Renal pelvis (tissue), 1 donor: ENCODE measurements at regions not wholly inside any gene's neighbourhood (a gene's known extent, or its start where the extent isn't known, plus 50 kb on each side); places are given as distances from the start of the nearest gene placed in this dataset.
"Not testable (repeated sequence)": the region's sequence is repeated elsewhere in the genome, so short reads cannot be mapped to it uniquely, and the experiment has no call there.

Experiments
- DNase-seq: peaks from one replicate; pipeline ENCODE4 v3.0.0-alpha.2; 2013

- DNase-seq, result no peak
These were observed 121.3 kb upstream of the SALL4 start for GRCh38 chr20:51923633-51924032.

GRCh38 chr20:51922812-51923211 is 120.5 kb upstream of the SALL4 start:
- DNase-seq, result not testable (repeated sequence)

GRCh38 chr20:51918561-51918960 is 116.2 kb upstream of the SALL4 start:
- DNase-seq, result no peak

DNA sequence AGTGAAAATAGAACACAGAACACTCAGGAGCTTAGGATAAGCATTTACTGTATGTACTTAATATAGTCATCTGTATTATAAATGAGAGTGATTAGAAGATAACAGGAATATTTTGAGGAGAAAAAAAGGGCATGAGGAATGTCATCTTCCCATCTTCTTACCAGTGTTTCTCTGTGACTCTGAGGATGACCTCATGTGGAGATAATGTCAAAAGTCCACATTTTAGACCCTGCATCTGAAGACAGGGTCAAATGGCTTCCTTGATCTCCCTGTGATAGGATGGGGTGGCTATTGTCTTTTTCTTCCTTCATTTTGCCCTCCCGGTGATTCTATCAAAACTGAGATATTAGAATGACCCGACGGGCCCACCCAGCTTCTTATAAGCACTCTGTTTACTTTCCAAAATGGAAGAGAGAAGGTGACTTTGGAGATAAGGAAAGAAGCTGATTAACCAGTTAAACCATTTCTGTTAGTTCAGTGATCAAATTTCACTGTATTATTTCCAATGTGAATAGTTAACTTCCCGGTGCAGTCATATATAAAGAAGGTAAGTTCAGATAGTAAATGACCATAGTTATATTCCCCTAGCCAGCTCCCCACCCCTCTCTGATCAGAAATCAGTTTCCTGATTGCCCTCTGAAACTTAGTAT is 115.7 kb upstream of the SALL4 start:
- DNase-seq, result no peak

- DNase-seq, result no peak
These were observed 113.9 kb upstream of the SALL4 start for GRCh38 chr20:51916244-51916643.

DNA sequence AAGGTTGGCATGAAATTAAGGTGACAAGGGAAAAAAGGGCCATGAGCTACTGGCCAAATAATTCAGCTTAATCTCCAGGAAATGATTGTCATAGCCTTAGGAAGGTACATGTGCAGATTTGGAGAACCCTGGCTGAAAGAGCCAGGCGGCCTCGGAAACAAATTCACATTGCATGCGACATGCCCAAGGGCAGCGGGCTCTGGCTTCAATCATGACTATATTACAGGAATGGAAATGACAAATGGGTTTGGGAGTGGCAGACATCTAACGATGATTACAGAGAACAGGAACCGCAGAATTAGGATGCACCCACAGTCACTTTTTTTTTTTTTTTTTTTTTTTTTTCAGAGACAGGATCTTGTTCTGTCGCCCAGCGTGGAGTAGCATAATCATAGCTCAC is 112.4 kb upstream of the SALL4 start:
- no peak for DNase-seq

GRCh38 chr20:51910321-51911050 is 108.2 kb upstream of the SALL4 start:
- no peak for DNase-seq

DNA sequence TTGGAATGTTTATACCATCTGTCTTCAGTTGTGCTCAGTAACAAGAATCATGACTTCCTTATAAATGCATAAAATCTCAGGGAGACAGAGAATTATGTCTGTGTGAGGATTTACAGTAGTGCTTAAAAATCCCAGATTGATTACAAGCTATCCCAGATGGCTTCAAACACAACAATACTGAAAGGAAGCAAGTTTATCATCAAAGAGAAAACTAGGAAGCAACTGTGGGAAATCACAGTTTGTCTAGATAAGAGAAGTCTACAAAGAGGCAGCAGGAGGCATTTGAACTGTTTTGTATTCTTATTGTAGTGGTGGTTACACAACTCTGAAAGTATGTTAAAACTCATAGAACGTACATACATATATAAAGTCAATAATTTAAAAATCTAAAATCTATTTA is 104.4 kb upstream of the SALL4 start:
- no peak for DNase-seq

GRCh38 chr20:51906049-51906448 is 103.7 kb upstream of the SALL4 start:
- DNase-seq, result no peak

DNA sequence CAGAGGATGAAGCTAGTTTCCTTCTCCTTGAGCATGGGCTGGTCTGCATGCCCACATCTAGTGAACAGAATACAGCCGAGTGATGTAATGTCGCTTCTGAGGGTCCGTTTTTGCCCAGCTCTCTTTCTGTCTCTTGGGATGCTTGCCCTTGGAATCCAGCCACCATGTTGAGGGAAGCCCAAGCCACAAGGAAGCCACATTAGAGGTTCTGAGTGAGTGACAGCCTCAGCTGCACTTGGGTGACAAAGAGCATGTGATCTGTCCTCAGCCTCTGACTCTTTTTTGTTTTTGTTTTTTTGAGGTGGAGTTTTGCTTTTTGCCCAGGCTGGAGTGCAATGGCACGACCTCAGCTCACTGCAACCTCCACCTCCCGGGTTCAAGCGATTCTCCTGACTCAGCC is 100.6 kb upstream of the SALL4 start:
- no peak for DNase-seq

DNA sequence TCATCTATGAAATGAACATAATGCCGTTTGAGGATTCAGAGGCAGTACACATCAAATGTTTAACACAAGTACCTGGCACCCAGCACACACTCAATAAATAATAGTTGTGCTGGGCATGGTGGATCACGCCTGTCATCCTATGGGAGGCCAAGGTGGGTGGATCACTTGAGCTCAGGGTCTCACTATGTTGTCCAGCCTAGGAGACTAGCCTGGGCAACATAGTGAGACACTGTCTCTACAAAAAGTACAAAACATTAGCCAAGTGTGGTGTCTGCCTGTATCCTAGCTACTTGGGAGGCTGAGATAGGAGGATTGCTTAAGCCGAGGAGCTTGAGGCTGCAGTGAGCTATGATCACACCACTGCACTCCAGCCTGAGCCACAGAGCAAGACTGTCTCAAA is 98.1 kb upstream of the SALL4 start:
- no peak for DNase-seq

DNA sequence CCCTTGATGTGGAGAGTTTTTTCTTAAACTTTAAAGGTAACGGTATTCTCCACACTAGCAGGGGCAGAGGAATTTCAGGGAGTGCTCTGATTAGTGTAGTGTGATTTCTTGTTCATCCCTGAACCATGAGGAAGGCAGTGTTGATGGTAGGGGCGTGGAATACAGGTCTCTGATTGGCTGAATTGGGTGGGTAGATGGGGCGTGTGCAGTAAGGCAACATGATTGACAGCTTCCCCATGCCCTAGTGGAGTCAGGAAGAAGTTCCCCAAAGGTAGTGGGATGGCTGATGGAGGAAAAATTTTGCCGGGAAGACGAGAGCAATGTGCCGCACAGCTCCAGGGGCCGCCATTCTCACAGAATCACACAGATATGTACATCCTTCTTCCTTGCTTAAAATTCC is 97.4 kb upstream of the SALL4 start:
- DNase-seq, result no peak

DNA sequence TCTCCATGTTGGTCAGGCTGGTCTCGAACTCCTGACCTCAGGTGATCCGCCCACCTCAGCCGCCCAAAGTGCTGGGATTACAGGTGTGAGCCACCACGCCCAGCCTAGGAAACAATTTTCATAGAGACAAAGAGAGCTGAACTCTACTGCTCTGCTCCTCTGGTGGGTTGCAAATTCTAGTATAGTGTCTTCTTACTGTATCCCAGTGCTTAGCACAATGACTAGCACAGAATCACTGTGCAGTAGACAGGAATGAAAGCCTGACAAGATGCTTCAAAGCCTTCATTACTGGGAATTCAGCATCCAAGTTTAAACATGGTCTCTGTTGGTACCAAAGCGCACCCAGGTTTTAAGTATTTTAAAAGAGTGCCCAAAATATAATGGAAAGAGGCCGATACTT is 96.5 kb upstream of the SALL4 start:
- DNase-seq, result no peak

- no peak for DNase-seq
These were observed 92.3 kb upstream of the SALL4 start for GRCh38 chr20:51894619-51895018.

GRCh38 chr20:51894201-51894600 is 91.9 kb upstream of the SALL4 start:
- DNase-seq, result no peak

DNA sequence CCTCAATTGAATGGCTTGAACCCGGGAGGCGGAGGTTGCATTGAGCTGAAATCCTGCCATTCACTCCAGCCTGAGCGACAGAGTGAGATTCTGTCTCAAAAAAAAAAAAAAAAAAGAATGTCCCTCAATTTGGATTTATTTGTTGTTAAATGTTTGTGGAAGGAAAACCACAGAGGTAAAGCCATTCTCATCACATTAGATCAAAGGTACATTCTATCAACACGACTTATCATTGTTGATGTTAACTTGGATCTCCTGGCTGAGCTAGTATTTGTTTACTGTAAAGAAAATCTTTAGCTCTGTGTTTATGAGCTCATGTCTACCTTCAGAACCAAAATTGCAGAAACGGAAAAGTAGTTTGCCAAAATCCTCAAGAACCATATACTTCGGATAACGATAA is 91.4 kb upstream of the SALL4 start:
- no peak for DNase-seq

DNA sequence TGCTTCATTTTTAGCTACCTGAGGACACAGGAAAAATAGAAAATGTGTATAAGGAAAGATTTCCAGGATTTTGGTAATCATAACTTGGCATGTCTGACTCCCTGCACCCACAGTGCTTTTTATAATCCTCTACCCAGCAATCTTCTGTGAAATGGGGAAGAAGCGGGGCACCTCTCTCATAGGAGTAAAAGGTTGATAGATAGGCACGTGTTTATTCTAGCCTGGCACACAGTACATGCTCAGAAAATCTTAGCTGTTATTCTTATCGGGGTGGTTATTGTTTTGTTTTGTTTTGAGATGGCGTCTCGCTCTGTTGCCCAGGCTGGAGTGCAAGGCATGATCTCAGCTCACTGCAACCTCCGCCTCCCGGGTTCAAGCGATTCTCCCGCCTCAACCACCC is 87.7 kb upstream of the SALL4 start:
- DNase-seq, result no peak

DNA sequence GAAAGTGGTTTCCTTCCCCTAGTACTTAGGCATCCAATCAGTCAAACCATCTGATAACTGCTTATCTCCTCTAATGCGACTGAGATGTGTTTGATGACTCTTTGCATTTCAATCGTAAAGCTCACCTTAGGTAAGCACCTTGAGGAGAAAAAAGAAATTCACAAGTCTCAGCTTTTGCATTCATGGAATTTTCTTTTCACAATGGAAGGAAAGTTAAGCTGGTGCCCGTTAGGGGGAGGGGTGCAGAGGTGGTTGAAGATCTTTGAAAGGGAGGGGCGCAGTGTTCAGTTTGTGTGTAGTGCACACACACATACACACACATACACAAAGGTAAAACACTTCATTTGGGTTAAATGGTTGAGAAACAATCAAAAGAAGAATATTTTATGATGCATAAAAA is 87.1 kb upstream of the SALL4 start:
- no peak for DNase-seq

DNA sequence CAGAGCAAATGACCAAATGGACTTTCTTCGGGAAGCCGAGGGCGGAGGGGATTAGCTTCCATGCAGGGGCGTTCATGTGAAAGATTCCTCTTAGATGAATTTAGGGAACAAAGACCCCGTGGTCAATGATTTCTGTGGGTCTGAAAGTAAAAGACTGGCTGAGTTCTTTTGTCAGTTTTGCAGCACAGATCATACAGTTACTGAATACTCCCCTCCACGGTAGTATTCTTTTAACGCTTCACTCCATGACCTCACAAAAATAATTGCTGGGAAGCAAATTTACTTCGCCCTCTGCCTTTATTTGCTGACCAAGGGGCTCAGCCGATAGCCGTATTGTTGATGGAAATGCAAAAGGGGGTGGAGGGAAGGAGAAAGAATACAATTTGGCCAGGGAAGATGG is 86.0 kb upstream of the SALL4 start:
- no peak for DNase-seq

GRCh38 chr20:51886891-51887608 is 84.7 kb upstream of the SALL4 start:
- no peak for DNase-seq

DNA sequence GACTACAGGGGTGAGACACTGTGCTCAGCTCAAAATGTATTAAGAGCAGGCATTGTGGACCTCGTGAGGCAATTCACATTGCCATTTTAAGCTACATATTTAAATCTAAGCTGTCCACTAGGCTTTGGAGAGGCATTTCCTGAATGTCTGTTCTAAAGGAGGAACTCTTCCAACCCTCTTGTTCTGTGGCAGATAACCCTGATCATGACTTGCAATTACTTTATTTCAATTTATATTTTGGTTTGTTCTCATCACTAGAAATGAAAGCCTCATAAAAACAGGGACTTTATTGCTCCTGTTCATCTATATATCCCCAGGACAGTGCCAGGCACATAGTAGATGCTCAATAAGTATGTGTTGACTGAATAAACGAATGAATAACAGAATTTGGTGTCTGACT is 84.0 kb upstream of the SALL4 start:
- no peak for DNase-seq

DNA sequence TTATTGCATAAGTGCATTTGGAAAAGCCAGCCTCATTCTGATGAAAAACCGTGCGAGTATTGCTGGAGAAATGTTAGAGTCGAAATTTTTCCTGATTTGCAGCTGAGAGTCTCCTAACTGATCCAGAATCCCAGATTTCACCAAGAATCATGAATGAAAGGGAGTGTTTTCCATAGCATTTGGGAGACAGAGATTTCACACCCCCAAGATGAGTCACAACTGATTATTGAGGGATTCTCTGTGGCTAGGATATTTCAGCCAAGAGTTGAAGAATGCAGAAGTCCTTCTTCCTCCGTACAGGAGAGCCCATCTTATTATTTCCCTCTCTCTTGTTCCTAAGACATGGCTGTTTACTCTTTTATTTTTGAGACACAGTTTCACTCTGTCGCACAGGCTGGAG is 82.2 kb upstream of the SALL4 start:
- no peak for DNase-seq

- no peak for DNase-seq
These were observed 77.9 kb upstream of the SALL4 start for GRCh38 chr20:51880188-51880587.
